GM15510 (cell line): ENCODE measurements at regions not wholly inside any gene's neighbourhood (a gene's known extent, or its start where the extent isn't known, plus 50 kb on each side); places are given as distances from the start of the nearest gene placed in this dataset.

ENCODE experiments used
- POLR2A ChIP-seq: IDR thresholded peaks from 3 replicates; pipeline ENCODE4 v1.6.1; 2011; ENCODE audit warnings: borderline replicate concordance; ENCODE audit not compliant: insufficient read length; ENCODE audit errors: extremely low read depth

- TF ChIP-seq POLR2A, result no peak
Observed at GRCh38 chr17:71585540-71585939, 535.3 kb upstream of the SOX9 start.

- TF ChIP-seq POLR2A, result no peak
Observed at GRCh38 chr17:71592431-71592830, 528.4 kb upstream of the SOX9 start.

- TF ChIP-seq POLR2A, result no peak
Observed at GRCh38 chr17:71593078-71593477, 527.7 kb upstream of the SOX9 start.

GRCh38 chr17:71600137-71600789, 520.6 kb upstream of the SOX9 start:
- no peak for TF ChIP-seq POLR2A

- TF ChIP-seq POLR2A, result no peak
Observed at GRCh38 chr17:71601894-71602504, 518.8 kb upstream of the SOX9 start.

- TF ChIP-seq POLR2A, result no peak
Observed at GRCh38 chr17:71613996-71614395, 506.8 kb upstream of the SOX9 start.

- TF ChIP-seq POLR2A, result no peak
Observed at GRCh38 chr17:71615820-71616219, 505.0 kb upstream of the SOX9 start.

- no peak for TF ChIP-seq POLR2A
Observed at GRCh38 chr17:71625330-71625729, 495.5 kb upstream of the SOX9 start.

- TF ChIP-seq POLR2A, result no peak
Observed at GRCh38 chr17:71628306-71628705, 492.5 kb upstream of the SOX9 start.

- TF ChIP-seq POLR2A, result no peak
Observed at GRCh38 chr17:71631483-71631882, 489.3 kb upstream of the SOX9 start.

- no peak for TF ChIP-seq POLR2A
Observed at GRCh38 chr17:71632328-71632727, 488.5 kb upstream of the SOX9 start.

GRCh38 chr17:71633391-71633849, 487.4 kb upstream of the SOX9 start:
- no peak for TF ChIP-seq POLR2A

GRCh38 chr17:71634376-71634775, 486.4 kb upstream of the SOX9 start:
- TF ChIP-seq POLR2A, result no peak

- no peak for TF ChIP-seq POLR2A
Observed at GRCh38 chr17:71635187-71635586, 485.6 kb upstream of the SOX9 start.

- TF ChIP-seq POLR2A, result no peak
Observed at GRCh38 chr17:71636644-71637043, 484.2 kb upstream of the SOX9 start.

GRCh38 chr17:71638668-71639067, 482.2 kb upstream of the SOX9 start:
- TF ChIP-seq POLR2A, result no peak
